H9 (cell line): ENCODE measurements at regions not wholly inside any gene's neighbourhood (a gene's known extent, or its start where the extent isn't known, plus 50 kb on each side); places are given as distances from the start of the nearest gene placed in this dataset.

ENCODE experiments used
- DNase-seq: peaks from one replicate; pipeline ENCODE4 v3.0.0-alpha.2; 2017
- H2AFZ ChIP-seq: one replicate; pipeline ENCODE4 v1.6.1; 2013; ENCODE audit warnings: mild to moderate bottlenecking, low read length, control low read depth, moderate library complexity
- H2AK5ac ChIP-seq: 2 replicates; pipeline ENCODE4 v1.6.1; 2013; ENCODE audit warnings: low read length, control low read depth, mixed read lengths; ENCODE audit not compliant: insufficient read length
- H2BK120ac ChIP-seq: one replicate; pipeline ENCODE4 v1.6.1; 2013; ENCODE audit warnings: low read depth, mild to moderate bottlenecking, low read length, control low read depth, inconsistent platforms; ENCODE audit not compliant: poor library complexity, severe bottlenecking
- H2BK12ac ChIP-seq: 2 replicates; pipeline ENCODE4 v1.6.1; 2013; ENCODE audit warnings: low read length, control low read depth, mixed read lengths, low read depth; ENCODE audit not compliant: insufficient read length
- H2BK15ac ChIP-seq: 2 replicates; pipeline ENCODE4 v1.6.1; 2013; ENCODE audit warnings: low read depth, low read length, control low read depth
- H2BK20ac ChIP-seq: one replicate; pipeline ENCODE4 v1.6.1; 2013; ENCODE audit warnings: low read depth, mild to moderate bottlenecking, low read length, control low read depth, inconsistent platforms; ENCODE audit not compliant: poor library complexity, severe bottlenecking
- H2BK5ac ChIP-seq: 2 replicates; pipeline ENCODE4 v1.6.1; 2013; ENCODE audit warnings: low read length, control low read depth, mixed read lengths; ENCODE audit not compliant: insufficient read length
- H3K14ac ChIP-seq: 2 replicates; pipeline ENCODE4 v1.6.1; 2013; ENCODE audit warnings: low read length, control low read depth; ENCODE audit not compliant: insufficient read depth
- H3K18ac ChIP-seq: 2 replicates; pipeline ENCODE4 v1.6.1; 2013; ENCODE audit warnings: low read depth, mild to moderate bottlenecking, mixed read lengths, low read length, control low read depth; ENCODE audit not compliant: insufficient read length
- H3K23ac ChIP-seq: 2 replicates; pipeline ENCODE4 v1.6.1; 2013; ENCODE audit warnings: low read length, control low read depth, mixed read lengths, low read depth; ENCODE audit not compliant: insufficient read length
- H3K23me2 ChIP-seq: 2 replicates; pipeline ENCODE4 v1.6.1; 2013; ENCODE audit warnings: low read depth, mild to moderate bottlenecking, mixed read lengths, low read length, control low read depth; ENCODE audit not compliant: insufficient read length, poor library complexity, severe bottlenecking
- H3K27ac ChIP-seq: 2 replicates; pipeline ENCODE4 v1.5.1; 2013; ENCODE audit warnings: low read length, control low read depth, mixed read lengths, low read depth; ENCODE audit not compliant: insufficient read length
- H3K27me3 ChIP-seq: 2 replicates; pipeline ENCODE4 v1.6.1; 2013; ENCODE audit warnings: low read length, control low read depth, inconsistent platforms; ENCODE audit not compliant: insufficient read depth
- H3K4ac ChIP-seq: 2 replicates; pipeline ENCODE4 v1.6.1; 2013; ENCODE audit warnings: low read depth, mild to moderate bottlenecking, control low read depth, inconsistent platforms, low read length, moderate library complexity
- H3K4me1 ChIP-seq: 2 replicates; pipeline ENCODE4 v1.6.1; 2013; ENCODE audit warnings: low read length, control low read depth, inconsistent platforms; ENCODE audit not compliant: insufficient read depth
- H3K4me2 ChIP-seq: 2 replicates; pipeline ENCODE4 v1.6.1; 2013; ENCODE audit warnings: low read length, control low read depth, mixed read lengths; ENCODE audit not compliant: insufficient read length, insufficient read depth
- H3K56ac ChIP-seq: 2 replicates; pipeline ENCODE4 v1.6.1; 2013; ENCODE audit warnings: low read depth, mild to moderate bottlenecking, mixed read lengths, low read length, control low read depth; ENCODE audit not compliant: insufficient read length
- H3K79me1 ChIP-seq: 2 replicates; pipeline ENCODE4 v1.6.1; 2013; ENCODE audit warnings: low read depth, mild to moderate bottlenecking, moderate library complexity, low read length, control low read depth, inconsistent platforms; ENCODE audit not compliant: insufficient read depth, poor library complexity, severe bottlenecking
- H3K79me2 ChIP-seq: 2 replicates; pipeline ENCODE4 v1.6.1; 2013; ENCODE audit warnings: low read length, control low read depth, inconsistent platforms; ENCODE audit not compliant: insufficient read depth
- H3K9ac ChIP-seq: 2 replicates; pipeline ENCODE4 v1.6.1; 2013; ENCODE audit warnings: low read length, control low read depth, mixed read lengths; ENCODE audit not compliant: insufficient read length; ENCODE audit errors: extremely low read depth
- H3K9me3 ChIP-seq: one replicate; pipeline ENCODE4 v1.6.1; 2013; ENCODE audit warnings: low read depth, low read length, inconsistent platforms; ENCODE audit not compliant: control insufficient read depth
- H3T11ph ChIP-seq: one replicate; pipeline ENCODE4 v1.6.1; 2013; ENCODE audit warnings: mild to moderate bottlenecking, low read length, control low read depth, inconsistent platforms
- H4K20me1 ChIP-seq: one replicate; pipeline ENCODE4 v1.6.1; 2013; ENCODE audit not compliant: control insufficient read depth, insufficient read length, insufficient read depth
- H4K5ac ChIP-seq: 2 replicates; pipeline ENCODE4 v1.6.1; 2013; ENCODE audit warnings: low read depth, mild to moderate bottlenecking, mixed read lengths, low read length, control low read depth; ENCODE audit not compliant: insufficient read length
- H4K8ac ChIP-seq: replicated peaks from 2 replicates; pipeline ENCODE4 v1.6.1; 2013; ENCODE audit warnings: low read length, control low read depth, mixed read lengths, low read depth; ENCODE audit not compliant: insufficient read length
- H4K91ac ChIP-seq: 2 replicates; pipeline ENCODE4 v1.6.1; 2013; ENCODE audit warnings: low read depth, mild to moderate bottlenecking, moderate library complexity, mixed read lengths, low read length, control low read depth; ENCODE audit not compliant: insufficient read length
- H3K27ac Mint-ChIP-seq, 3 experiments: 2 replicates in 2 of 3; 3 replicates in 1 of 3; pipeline ENCODE4 v1.8.0; 2020 to 2021; ENCODE audit warnings: mixed read lengths in 3 of 3, mild to moderate bottlenecking in 1 of 3, moderate library complexity in 1 of 3
- H3K27me3 Mint-ChIP-seq: 2 replicates; pipeline ENCODE4 v1.8.0; 2021; ENCODE audit warnings: low read depth, mild to moderate bottlenecking, moderate library complexity, mixed read lengths
- H3K36me3 Mint-ChIP-seq, 3 experiments: 2 replicates in 2 of 3; 3 replicates in 1 of 3; pipeline ENCODE4 v1.8.0; 2020 to 2021; ENCODE audit warnings: low read depth in 3 of 3, mixed read lengths in 3 of 3; ENCODE audit not compliant: insufficient read depth in 1 of 3
- H3K4me1 Mint-ChIP-seq, 2 experiments: 2 replicates each; pipeline ENCODE4 v1.8.0; 2020; ENCODE audit warnings: mixed read lengths in 2 of 2
- H3K4me3 Mint-ChIP-seq, 2 experiments: 2 replicates in 1 of 2; 3 replicates in 1 of 2; pipeline ENCODE4 v1.8.0; 2020 to 2021; ENCODE audit warnings: mild to moderate bottlenecking in 2 of 2, mixed read lengths in 2 of 2, moderate library complexity in 1 of 2
- H3K9me3 Mint-ChIP-seq, 2 experiments: 2 replicates in 1 of 2; 3 replicates in 1 of 2; pipeline ENCODE4 v1.8.0; 2020; ENCODE audit warnings: mild to moderate bottlenecking in 2 of 2, mixed read lengths in 2 of 2, moderate library complexity in 1 of 2
- WGBS: extraction: QIAGEN DNeasy Blood & Tissue Kit; methylation state at CpG from one replicate; pipeline ENCODE4 v1.1.7; 2013; ENCODE audit warnings: missing lambda C conversion rate, low lambda C conversion rate, mixed read lengths; ENCODE audit not compliant: insufficient read length; ENCODE audit errors: extremely low coverage; 5-methylcytosine and 5-hydroxymethylcytosine counted together
- TF ChIP-seq, protein P1 (sequence below): fragments of 200-600 bp; sonication (generic); conservative IDR thresholded peaks from 3 replicates; pipeline ENCODE4 v1.8.0; 2021; ENCODE audit warnings: antibody characterized with exemption, mild to moderate bottlenecking

- no peak overlapping the region for H3K4me2 ChIP-seq
- WGBS = no CpG with 5 or more reads among the region's 1 CpG
- no peak overlapping the region for H3T11ph ChIP-seq
- H3K23ac ChIP-seq = no peak overlapping the region
- no peak overlapping the region for H4K91ac ChIP-seq
- H2BK20ac ChIP-seq = no peak overlapping the region
- no peak overlapping the region for H2AK5ac ChIP-seq
- Mint-ChIP-seq H3K9me3 (no peaks in the 10 kb centered on the region; a peak in 1 of 5 replicates), H3K27me3 (0 out of 2 replicates have a peak, but pooled peaks cover 2% of the 10 kb centered on the region), H3K4me1 (no peaks in the 10 kb centered on the region; a peak in 1 of 4 replicates), H3K36me3 (0 out of 7 replicates have a peak, but pooled peaks cover 0 to 2% (median 0%) of the 10 kb centered on the region in 3 experiments), H3K27ac (no peak overlapping the region), H3K4me3 (no peak overlapping the region)
- no peak overlapping the region for H3K4ac ChIP-seq
- no peak overlapping the region for H2BK15ac ChIP-seq
- no peak overlapping the region for H4K8ac ChIP-seq
- no peaks in the 10 kb centered on the region for H3K79me1 ChIP-seq
- no peak overlapping the region for H3K18ac ChIP-seq
- H3K9ac ChIP-seq = no peak overlapping the region
- H2BK5ac ChIP-seq = no peak overlapping the region
- no peaks in the 10 kb centered on the region for H3K9me3 ChIP-seq
- DNase-seq = no peak
- no peak overlapping the region for H2AFZ ChIP-seq
- H2BK12ac ChIP-seq = no peak overlapping the region
- H3K23me2 ChIP-seq = no peaks in the 10 kb centered on the region
- no peak overlapping the region for H3K14ac ChIP-seq
- TF ChIP-seq, protein P1, sequence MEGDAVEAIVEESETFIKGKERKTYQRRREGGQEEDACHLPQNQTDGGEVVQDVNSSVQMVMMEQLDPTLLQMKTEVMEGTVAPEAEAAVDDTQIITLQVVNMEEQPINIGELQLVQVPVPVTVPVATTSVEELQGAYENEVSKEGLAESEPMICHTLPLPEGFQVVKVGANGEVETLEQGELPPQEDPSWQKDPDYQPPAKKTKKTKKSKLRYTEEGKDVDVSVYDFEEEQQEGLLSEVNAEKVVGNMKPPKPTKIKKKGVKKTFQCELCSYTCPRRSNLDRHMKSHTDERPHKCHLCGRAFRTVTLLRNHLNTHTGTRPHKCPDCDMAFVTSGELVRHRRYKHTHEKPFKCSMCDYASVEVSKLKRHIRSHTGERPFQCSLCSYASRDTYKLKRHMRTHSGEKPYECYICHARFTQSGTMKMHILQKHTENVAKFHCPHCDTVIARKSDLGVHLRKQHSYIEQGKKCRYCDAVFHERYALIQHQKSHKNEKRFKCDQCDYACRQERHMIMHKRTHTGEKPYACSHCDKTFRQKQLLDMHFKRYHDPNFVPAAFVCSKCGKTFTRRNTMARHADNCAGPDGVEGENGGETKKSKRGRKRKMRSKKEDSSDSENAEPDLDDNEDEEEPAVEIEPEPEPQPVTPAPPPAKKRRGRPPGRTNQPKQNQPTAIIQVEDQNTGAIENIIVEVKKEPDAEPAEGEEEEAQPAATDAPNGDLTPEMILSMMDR = no peak
- no peak overlapping the region for H2BK120ac ChIP-seq
- H4K5ac ChIP-seq = no peak overlapping the region
- no peaks in the 10 kb centered on the region for H3K27me3 ChIP-seq
- H3K56ac ChIP-seq = no peak overlapping the region
- H3K27ac ChIP-seq = no peak overlapping the region
- H3K79me2 ChIP-seq = no peaks in the 10 kb centered on the region
- no peaks in the 10 kb centered on the region for H3K4me1 ChIP-seq
- no peaks in the 10 kb centered on the region for H4K20me1 ChIP-seq
These were observed 55.9 kb upstream of the MIS18BP1 start for GRCh38 chr14:45308745-45309397.
